COLO668 (cell line): ENCODE measurements at regions not wholly inside any gene's neighbourhood (a gene's known extent, or its start where the extent isn't known, plus 50 kb on each side); places are given as distances from the start of the nearest gene placed in this dataset.
A peak's percentile ranks its signal among the peaks of the same experiment; 100 is the strongest.
"Not testable (repeated sequence)": the region's sequence is repeated elsewhere in the genome, so short reads cannot be mapped to it uniquely, and the experiment has no call there.

Source experiments
- DNase-seq: peaks from one replicate; lab custom pipeline; 2025; ENCODE audit not compliant: unreplicated experiment; lab: John Stamatoyannopoulos, UW

DNA sequence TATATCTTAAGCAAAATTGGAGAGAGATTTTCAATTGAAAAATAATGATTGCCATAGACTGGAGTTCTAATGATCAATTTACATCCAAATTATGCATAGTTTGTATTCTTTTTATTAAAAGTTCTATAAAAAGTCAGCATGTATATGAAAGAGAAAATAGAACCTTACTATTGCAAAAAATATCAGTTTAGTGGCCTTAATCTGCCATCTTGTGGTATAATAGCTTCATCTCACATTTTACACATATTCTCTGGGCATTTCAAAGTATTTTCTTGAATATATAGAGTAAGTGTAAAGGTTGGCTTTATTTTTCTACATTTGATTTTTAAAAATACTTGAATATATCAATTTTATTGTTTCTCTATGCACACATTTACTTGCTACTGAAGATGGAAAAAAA lies 1858.6 kb upstream of the CDH9 start:
- DNase-seq, result no peak

DNA sequence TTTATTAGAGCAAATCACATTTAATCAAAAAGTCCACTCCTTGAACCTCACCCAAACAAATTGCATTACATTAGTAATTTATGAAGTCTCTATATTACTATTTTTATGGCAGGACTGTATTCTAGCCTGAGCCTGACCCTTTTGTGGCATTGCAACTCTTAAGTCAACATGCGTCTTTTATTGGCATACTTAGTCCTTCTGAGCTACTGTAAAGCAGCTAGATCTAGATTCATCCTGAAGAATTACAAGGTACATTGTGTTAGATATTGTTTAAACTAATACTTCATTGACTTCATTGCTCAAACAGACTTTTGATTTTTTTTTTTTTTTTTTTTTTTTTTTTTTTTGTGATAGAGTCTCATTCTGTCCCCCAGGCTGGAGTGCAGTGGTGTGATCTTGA lies 1842.5 kb upstream of the CDH9 start:
- DNase-seq, result no peak

DNA sequence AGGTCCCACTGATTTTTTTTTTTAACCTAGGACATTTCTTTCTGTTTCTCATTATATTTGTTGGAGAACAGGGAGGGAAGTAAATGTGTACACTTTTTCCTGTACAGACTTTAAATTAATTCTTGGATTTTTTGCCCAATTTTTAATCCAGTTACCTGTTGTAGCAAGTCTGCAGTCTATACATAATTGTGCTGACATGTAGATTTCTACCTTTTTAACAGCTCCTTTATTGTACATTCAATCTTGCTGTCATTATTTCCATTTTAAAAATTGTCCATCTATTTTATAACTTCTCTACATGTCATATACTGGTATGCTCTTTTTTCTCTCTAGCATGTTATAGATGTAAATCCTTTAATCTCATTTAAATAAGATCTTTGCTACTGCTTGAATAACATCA lies 1838.7 kb upstream of the CDH9 start:
- DNase-seq, result no peak

DNA sequence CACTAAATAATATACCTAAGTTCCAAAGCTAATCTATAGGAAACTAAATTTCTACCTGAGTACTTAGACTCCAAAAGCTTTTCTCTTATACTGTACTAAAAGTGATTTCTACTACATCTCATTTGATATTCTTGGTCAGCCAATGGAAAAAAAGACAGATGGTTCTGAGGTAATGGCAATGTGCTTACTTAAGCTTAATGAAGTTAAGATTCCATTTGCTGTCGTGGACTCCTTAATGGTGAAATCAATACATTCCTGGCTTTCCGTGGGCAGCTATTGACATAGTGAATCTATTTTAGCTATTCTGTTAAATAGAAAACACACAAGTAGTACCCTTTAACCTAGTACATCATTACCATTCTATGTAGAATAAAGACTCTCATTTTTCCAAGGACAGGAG lies 1825.6 kb upstream of the CDH9 start:
- DNase-seq, result no peak

DNA sequence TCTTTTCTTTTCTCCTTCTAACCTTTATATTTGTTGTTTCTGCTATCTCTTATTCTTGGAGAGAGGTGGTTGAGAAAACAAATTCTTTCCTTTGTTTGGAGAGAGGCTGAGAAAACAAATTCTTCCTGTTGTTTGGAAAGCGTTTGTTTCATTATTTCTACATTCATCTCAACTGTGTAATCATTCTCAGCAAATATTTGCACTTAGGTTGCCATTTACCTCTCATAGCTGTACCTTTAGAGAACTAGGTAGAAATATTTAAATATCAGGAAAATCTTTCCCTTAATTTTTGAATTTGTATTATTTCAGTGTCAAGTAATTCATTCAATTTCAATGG lies 1824.4 kb upstream of the CDH9 start:
- DNase-seq, result no peak

DNA sequence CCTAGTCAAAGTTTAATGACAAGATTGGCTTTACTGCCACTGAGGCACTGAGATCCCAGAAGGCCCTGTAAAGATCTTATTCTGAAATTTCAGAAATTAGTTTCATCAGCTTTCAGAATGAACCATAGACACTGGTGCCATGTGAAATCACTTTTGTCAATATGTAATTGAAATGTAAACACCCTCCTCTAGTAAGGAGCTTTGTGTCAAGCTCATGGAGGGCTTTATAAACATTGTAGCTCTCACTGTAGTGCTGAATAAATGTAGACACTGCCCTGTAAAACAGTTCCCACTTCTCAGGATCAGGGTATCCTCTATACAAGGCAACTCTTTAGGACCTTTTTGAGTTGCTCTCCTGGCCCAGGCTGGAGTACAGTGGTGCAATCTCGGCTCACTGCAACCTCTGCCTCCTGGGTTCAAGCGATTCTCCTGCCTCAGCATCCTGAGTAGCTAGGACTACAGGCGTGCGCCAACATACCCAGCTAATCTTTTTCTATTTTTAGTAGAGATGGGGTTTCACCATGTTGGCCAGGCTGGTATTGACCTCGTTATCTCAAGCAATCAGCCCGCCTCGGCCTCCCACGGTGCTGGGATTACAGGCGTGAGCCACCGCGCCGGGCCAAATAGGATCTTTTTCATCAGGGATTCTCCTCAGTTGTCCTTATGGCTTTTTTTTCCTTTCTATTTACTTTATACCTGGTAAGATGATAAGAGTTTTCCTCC lies 1823.9 kb upstream of the CDH9 start:
- DNase-seq, result peak; percentile 69

DNA sequence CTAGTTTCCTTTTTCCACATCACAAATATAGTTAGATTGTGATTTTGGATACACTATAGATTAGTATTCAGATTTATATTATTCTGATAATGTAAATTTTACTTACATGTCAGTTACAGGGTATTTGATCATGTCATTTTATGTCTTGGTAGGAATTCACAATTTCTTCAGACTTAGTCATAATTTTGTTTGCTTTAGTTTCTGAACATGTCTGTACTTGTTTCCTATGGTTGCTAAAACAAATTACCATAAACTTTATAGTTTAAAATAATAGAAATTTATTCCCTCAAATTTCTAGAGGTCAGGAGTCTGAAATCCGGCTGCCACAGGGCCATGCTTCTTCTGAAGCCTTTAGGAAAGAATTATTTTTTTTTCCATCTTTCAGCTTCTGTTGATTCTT lies 1817.2 kb upstream of the CDH9 start:
- no peak for DNase-seq

DNA sequence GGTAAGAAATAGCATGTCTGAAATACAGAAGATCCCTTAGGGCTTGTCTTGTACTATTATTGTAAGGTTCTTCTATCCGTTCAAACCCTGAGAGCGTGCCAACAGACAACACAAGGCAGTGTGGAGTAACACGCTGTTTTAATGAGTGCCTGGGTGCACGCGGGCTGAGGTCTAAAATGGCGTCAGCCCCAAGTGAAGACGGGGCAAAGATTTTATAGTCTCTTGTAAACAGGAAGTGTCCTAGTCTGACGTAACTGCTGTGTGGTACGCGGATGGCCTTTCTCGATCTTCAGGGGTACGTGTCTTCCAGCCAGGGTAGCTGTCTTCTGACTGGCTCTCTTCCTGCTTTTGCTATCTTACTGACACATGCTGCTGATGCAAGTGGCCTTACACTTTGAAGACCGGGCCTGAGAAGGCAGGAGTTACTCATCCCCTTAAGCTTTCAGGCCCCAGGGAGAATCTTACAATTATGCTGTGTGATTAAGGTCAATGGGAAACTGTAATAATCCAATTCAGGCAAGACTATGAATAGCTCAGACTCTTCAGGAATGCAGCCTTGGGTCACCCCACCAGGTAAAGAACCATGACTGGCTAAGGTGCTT lies 1812.0 kb upstream of the CDH9 start:
- DNase-seq, result no peak

DNA sequence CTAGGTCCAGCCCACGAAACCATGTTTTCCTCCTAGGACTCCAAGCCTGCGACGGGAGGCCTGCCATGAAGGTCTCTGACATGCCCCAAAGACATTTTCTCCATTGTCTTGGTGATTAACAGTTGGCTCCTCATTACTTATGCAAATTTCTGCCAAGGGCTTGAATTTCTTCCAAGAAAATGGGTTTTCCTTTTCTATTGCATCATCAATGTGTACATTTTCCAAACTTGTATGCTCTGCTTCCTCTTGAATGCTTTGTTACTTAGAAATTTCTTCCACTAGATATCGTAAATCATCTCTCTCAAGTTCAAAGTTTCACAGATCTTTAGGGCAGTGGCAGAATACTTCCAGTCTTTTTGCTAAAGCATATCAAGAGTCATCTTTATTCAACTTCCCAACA lies 1792.7 kb upstream of the CDH9 start:
- no peak for DNase-seq

DNA sequence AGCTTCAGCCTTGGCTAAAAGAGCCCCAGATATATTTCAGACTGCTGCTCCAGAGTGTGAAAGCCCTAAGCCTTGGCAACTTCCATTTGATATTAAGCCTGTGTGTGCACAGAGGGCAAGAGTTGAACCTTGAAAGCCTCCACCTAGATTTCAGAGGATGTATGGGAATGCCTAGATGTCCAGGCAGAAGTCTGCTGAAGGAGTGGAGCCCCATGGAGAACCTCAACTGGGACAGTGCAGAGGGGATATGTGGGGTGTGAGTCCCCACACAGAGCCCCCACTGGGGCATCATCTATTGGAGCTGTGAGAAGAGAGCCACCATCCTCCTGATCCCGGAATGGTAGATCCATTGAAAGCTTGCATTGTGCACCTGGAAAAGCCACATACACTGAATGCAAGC lies 1784.8 kb upstream of the CDH9 start:
- DNase-seq, result no peak

DNA sequence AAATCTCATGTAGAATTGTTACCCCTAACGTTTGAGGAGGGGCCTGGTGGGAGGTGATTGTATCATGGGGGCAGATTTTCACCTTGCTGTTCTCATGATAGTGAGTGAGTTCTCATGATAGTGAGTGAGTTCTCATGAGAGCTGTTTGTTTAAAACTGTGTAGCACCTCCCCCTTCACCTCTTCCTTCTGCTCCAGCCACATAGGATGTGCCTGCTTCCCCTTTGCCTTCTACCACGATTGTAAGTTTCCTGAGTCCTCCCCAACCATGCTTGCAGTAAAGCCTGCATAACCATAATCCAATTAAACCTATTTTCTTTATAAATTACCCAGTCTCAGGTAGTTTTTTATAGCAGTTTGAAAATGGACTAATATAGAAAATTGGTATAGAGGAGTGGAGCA lies 1783.7 kb upstream of the CDH9 start:
- DNase-seq, result no peak

DNA sequence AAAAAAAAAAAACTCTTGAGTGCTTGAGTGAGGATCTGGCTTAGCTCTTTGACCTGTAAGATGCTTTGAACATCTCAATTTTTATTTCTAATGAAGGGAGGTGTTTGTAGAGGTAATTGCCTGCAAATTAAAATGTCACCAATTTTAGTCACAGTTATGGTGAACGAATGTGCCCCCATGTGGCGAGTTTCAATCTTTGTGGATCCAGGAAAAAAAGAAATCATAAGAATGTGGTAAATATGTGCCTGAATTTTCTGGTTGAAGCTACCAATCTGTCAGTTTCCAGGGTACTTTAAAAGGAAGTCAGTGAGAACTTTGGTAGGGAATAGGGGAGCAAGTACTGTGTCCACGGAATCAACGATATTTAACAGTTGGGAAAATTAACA lies 1772.4 kb upstream of the CDH9 start:
- no peak for DNase-seq

DNA sequence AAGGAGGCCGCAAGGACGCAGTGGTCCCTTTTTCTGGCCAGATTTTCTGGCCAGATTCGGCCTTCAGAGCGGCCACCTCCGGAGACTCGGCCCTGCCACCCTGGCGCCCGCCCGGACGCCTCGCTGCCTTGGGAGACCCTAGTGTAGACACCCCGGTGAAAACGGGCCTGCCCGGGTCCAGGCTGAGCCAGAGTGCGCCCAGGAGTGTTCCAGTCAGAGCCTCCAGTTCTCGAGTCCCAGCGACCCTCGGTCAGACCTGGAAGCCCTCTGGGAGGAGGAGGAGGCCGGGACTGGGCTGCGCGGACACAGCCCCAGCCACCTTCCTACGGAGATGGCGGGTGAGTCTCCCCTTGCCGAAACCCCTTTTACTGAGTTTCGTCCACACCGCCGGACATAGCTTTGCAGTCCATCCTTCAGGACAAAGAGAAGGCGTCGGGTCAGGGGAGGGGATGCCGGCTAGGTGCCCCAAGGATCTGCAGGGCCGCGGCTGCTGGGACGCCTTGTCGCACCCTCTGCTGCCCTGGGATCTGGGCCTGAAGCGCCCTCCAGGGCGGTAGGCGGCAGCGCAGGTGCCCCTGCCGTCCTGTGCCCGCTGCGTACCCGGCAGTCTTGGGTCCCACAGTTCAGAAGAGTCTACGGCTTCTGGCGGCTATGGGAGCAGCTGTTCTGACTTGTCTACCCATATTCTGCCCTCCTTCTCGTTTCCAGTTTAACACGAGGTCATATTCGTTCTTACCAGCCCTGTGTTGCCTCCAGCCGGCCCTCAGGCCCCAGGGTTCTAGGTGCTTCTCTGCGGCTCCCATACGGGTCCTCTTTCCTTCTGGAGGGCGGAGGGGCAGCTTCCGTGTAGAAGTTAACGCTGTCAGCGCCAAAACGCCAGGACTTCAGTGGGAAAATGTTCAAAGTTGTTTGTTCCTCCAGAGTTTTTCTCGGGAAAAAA lies 1771.7 kb upstream of the CDH9 start:
- no peak for DNase-seq

DNA sequence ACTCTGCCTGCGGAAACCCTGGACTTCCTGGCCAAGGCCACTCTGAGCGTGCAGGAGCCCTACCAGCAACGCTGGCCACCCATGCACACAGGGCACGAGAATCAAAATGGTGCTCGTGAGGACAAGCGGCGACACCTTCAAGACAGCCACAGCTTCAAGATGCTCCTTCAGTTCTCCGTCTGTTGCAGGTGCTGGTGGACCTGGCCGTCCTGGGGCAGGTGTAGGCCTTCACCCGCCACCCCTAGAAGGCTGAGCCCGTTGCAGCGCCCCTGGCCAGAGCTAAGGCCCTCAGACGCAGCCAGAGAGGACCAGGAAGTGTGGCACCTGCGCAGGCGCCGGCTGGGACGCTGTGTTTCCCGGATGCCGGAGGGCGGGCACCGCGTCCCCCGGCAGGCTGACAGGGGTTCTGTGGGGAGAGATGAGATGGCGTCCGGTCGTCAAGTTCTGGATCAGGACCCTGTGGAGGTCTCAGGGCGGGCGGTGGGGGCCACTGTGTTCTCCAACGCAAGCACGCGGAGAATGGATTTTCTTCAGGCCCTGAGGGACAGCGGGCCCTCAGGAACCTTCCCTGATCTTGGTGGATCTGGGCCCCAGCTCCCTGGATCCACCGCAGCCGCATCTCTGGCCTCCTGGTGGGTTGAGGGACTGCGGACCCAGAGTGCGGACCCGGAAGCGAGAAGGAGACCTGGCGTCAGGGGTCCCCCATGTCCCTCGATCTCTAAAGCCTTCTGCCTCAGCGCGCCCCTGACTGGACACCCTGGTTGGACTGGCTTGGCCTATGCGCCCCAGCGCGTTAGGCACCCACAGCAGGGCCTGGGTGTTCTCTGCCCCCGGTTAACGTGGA lies 1770.8 kb upstream of the CDH9 start:
- no peak for DNase-seq

DNA sequence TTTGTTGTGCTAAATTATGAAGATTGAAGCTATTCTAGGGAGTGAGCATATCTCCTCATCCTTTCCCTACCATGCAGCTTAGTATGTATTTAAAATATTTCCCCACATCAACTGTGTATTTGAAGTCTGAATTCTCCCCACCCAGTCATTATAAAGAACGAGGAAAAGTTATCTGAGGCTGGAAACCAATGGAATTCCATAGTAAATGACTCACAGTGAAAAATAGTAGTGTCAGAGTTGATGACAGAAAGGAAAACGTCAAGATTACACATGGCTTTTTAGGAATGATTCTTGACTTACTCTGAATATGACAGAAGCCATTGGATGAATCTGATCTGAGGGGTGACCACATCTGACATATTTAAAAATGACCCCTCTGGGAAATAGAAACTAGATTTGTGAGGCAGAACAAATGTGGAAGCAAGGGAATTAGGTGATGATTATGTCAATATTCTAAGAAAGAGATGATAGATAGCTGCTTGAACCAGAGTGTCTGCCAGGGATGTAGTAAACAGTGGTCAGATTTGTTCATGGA lies 1768.9 kb upstream of the CDH9 start:
- DNase-seq, result no peak

DNA sequence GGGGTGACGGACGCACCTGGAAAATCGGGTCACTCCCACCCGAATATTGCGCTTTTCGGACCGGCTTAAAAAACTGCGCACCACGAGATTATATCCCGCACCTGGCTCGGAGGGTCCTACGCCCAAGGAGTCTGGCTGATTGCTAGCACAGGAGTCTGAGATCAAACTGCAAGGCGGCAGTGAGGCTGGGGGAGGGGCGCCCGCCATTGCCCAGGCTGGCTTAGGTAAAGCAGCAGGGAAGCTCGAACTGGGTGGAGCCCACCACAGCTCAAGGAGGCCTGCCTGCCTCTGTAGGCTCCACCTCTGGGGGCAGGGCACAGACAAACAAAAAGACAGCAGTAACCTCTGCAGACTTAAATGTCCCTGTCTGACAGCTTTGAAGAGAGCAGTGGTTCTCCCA lies 1760.6 kb upstream of the CDH9 start:
- not testable (repeated sequence) for DNase-seq

DNA sequence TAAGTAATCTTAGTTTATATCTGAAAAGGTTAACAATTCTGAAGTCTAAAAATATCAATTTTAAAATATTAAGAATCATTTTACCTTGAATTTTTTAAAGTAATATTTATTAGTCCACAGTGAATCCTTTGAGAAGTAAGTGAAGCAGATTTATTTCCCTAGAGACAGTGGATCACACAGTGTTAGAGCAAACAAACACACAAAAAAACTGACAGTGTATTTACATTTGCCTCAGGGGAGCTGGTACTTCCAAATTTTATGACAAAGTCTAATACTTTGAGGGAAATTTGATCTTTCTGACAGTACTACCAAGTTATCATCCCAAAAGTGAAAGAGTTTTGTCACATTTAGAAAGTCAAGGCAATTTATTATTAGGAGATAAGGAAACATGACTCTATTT lies 1750.6 kb upstream of the CDH9 start:
- DNase-seq, result no peak

DNA sequence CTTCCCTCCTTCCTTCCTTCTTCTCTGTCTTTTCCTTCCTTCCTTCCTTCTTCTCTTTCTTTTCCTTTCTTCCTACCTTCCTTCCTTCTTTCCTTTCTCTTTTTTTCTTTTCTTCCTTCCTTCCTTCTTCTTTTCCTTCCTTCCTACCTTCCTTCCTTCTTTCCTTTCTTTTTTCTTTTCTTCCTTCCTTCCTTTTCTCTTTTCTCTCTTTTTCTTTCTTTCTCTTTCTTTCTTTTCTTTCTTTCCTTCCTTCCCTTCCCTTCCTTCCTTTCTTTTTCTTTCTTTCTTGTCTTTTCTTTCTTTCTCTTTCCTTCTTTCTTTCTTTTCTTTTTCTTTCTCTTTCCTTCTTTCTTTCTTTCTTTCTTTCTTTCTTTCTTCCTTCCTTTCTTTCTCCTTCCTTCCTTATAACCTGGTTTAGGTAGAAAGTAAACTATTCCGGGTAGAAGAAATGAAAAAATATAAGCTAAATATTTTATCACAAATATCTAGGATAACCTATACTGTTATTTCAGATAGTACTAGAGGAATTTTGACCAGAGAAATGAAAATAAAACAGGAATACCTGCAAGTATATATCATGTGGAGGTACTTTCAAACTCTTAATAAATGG lies 1741.8 kb upstream of the CDH9 start:
- no peak for DNase-seq

DNA sequence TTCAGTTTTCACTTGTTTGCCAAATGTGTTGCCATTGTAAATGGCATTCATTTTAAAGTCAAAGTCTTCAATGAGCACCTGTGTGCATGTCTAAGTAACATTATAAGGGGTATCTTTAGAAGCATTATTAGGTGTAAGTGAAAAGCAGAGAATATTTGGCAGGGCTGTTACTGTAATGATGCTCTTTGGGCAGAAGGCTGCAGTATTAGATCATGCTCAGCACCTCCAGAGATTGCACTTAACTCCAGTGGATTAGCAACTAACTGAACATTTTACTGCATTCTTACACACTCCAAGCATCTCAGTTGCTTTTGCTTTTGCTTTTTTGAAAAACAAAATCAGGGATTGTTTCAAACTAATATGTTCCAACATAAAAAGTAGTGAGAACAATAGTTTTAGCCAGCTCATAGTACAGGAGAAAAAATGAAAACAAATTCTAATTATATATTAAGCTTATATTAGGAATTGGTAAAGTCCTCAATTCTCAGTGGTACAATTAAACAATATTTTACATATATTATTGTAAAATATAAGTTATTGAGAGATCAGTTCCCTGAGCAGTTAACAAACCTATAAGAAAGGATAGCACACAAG lies 1740.9 kb upstream of the CDH9 start:
- DNase-seq, result peak; percentile 18

DNA sequence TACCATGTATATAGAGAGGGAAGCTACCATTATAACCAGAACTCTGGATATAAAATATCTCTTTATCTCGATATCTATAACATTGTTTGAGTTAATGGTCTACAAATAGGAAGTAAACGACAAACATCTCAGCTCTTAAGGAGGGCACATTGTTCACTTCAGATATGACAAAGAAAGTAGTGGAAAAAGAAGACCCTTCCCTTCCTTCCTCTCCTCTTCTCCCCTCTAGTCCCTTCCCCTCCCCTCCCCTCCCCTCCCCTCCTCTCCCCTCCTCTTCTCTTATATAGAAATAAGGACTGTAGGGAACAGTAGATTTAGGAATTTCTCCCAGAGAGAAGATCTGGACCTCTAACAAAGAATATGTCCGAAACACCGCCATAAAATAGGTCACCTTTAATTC lies 1731.9 kb upstream of the CDH9 start:
- no peak for DNase-seq
